Lower lobe of right lung (tissue), 2 donors: ENCODE measurements at regions not wholly inside any gene's neighbourhood (a gene's known extent, or its start where the extent isn't known, plus 50 kb on each side); places are given as distances from the start of the nearest gene placed in this dataset.
"Not testable (repeated sequence)": the region's sequence is repeated elsewhere in the genome, so short reads cannot be mapped to it uniquely, and the experiment has no call there.

Experiments used
- ATAC-seq, 2 donors: fragments of 200-7000 bp; cut with Tn5 transposase; one replicate each; pipeline ENCODE4 v1.9.1; 2020 to 2022; ENCODE audit warnings: mild to moderate bottlenecking in 2 of 2, moderate library complexity in 2 of 2
- DNase-seq: peaks from one replicate; pipeline ENCODE4 v3.0.0-alpha.2; 2020
- H3K27ac ChIP-seq: fragments of 200-600 bp; one replicate; pipeline ENCODE4 v1.8.0; 2022
- H3K27me3 ChIP-seq: fragments of 200-600 bp; one replicate; pipeline ENCODE4 v1.8.0; 2022; ENCODE audit warnings: low read depth
- H3K36me3 ChIP-seq: fragments of 200-600 bp; one replicate; pipeline ENCODE4 v1.8.0; 2022; ENCODE audit warnings: mild to moderate bottlenecking
- H3K4me1 ChIP-seq: fragments of 200-600 bp; one replicate; pipeline ENCODE4 v1.8.0; 2022
- H3K4me3 ChIP-seq: fragments of 200-600 bp; one replicate; pipeline ENCODE4 v1.8.0; 2022; ENCODE audit warnings: mild to moderate bottlenecking
- H3K9me3 ChIP-seq: fragments of 200-600 bp; one replicate; pipeline ENCODE4 v1.8.0; 2022
- intact Hi-C: fragments of 100-400 bp; cut with DNase I; formaldehyde crosslinking; loops from one replicate; pipeline ENCODE4 v1.11.0; 2022
- TF ChIP-seq, protein P1 (sequence below): fragments of 200-600 bp; IDR thresholded peaks from one replicate; pipeline ENCODE4 v1.8.0; 2022; ENCODE audit warnings: antibody characterized with exemption, mild to moderate bottlenecking
- donor health status: DM: no; HTN: yes; CAD: no; lungs with severe emphysema.

DNA sequence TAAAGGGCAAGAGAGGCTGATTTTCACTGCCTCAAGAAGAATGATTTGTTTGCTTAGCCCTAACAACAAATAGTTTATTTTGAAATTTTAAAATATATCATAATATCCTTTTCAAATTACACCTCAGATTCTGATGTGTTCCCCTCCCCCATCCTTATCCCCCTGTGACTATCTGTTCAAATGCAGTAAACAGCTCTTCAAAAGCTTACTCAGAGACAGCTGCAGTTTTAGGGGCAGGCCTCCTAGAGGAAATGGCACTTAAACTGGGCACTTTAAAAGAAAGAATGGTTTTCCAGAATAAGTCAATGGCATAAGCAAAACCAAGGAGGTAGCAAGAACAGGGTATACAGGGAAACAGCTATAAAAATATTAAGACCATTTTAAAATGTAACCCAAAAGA lies 118.6 kb upstream of the UST start:
- TF ChIP-seq, protein P1, sequence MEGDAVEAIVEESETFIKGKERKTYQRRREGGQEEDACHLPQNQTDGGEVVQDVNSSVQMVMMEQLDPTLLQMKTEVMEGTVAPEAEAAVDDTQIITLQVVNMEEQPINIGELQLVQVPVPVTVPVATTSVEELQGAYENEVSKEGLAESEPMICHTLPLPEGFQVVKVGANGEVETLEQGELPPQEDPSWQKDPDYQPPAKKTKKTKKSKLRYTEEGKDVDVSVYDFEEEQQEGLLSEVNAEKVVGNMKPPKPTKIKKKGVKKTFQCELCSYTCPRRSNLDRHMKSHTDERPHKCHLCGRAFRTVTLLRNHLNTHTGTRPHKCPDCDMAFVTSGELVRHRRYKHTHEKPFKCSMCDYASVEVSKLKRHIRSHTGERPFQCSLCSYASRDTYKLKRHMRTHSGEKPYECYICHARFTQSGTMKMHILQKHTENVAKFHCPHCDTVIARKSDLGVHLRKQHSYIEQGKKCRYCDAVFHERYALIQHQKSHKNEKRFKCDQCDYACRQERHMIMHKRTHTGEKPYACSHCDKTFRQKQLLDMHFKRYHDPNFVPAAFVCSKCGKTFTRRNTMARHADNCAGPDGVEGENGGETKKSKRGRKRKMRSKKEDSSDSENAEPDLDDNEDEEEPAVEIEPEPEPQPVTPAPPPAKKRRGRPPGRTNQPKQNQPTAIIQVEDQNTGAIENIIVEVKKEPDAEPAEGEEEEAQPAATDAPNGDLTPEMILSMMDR = no peak
- Histone ChIP-seq H3K27ac (no peak overlapping the region), H3K4me3 (no peak overlapping the region), H3K36me3 (no peaks in the 10 kb centered on the region), H3K9me3 (no peaks in the 10 kb centered on the region), H3K4me1 (no peaks in the 10 kb centered on the region), H3K27me3 (peaks cover 4% of the 10 kb centered on the region)
- no peak for ATAC-seq
- intact Hi-C loops = no loop called here
- DNase-seq = no peak

DNA sequence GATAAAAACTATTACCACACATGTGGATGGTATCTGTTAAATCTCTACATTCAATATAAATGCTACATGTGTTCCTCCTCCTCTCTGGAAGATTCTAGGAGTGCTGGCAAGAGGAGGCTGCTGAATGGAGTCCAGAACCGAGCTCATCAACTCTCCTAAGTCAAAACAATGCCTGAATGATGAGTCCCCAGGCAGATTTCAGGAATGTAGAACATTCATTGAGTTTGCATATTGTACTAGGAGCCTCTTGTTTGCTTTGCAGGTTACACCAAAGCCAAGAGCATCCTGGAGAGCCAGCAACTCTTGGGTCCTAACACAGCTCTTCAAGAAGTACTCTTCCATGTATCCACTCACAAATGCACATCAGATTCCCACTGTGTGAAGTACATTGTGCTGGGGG lies 117.6 kb upstream of the UST start:
- Histone ChIP-seq H3K27ac (no peak overlapping the region), H3K9me3 (no peaks in the 10 kb centered on the region), H3K4me3 (no peak overlapping the region), H3K27me3 (peaks cover 4% of the 10 kb centered on the region), H3K4me1 (no peaks in the 10 kb centered on the region), H3K36me3 (no peaks in the 10 kb centered on the region)
- DNase-seq (no peak), ATAC-seq (no peak)
- intact Hi-C loops = no loop called here
- TF ChIP-seq, protein P1 = no peak

DNA sequence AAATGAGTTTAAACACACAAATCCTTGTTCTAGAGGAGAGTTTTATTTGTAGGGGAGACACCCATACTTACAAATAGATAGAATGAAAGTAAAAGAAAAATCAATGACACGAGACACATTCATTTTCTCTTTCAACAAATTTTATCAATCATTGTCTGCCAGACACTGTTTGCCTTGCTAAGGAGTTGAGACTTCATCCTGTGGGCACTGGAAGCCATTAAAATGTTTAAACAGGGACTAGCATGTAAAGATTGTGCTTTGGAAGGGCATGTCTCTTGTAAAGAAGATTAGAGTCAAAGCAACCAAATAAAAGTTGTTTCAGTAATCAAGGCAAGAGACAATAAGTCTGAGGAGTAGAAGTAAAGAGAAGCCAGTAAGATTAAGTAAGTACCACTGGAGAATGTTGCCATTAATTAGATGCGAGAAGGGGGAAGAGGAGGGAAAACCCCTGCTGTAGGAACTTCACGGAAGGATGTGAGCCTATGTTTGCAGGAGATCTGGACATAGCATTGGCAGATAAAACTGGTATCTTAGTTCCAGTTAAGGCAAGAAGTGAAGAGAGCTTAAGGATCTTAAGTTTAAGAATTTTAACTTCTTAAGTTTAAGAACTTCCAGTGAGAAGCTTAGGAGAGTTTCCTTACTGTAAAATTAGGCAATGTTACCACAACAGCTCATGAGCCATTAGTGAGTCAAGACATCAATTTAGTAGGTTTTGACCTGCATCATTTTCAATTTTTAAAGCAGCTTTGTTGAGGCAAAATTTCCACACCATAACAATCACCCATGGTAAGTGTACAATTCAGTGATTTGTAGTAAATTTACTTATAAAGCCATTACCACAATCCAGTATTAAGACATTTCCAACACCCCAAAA lies 117.0 kb upstream of the UST start:
- TF ChIP-seq, protein P1 = no peak
- H3K4me3 ChIP-seq = no peak overlapping the region
- DNase-seq = no peak
- no peaks in the 10 kb centered on the region for H3K9me3 ChIP-seq
- no peak overlapping the region for H3K27ac ChIP-seq
- intact Hi-C loops = no loop called here
- peaks cover 4% of the 10 kb centered on the region for H3K27me3 ChIP-seq
- H3K36me3 ChIP-seq = no peaks in the 10 kb centered on the region
- H3K4me1 ChIP-seq = no peaks in the 10 kb centered on the region
- peak in 1 of 2 donors; percentile 37 for ATAC-seq

DNA sequence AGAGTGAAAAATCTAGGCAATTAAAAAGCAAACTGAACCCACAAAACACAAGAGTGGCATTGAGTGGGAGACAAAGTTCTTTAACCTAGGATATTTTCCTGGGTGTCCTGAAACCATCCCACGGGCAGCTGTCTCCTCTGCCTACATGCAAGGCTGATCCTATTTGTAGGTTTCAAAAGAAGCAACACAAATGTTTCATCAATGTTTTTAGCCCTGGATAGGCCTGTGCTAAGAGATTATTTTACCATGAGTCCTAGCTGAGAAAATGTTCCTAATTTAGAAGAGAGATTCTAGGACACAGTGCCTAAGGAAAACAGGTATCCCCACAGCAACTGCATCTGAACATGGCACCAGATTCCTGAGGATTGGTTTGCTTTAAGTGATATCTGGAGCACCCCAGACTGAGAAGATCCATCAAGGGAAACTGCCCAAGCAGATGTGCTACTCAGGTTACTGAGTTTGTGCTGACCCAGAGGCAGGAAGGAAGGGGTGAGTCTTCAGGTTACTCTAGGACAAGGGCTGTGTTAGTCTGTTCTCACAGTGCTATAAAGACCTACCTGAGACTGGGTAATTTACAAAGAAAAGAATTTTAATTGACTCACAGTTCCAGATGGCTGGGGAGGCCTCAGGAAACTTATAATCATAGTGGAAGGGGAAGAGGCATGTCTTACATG lies 111.6 kb upstream of the UST start:
- DNase-seq = no peak
- TF ChIP-seq, protein P1 = no peak

DNA sequence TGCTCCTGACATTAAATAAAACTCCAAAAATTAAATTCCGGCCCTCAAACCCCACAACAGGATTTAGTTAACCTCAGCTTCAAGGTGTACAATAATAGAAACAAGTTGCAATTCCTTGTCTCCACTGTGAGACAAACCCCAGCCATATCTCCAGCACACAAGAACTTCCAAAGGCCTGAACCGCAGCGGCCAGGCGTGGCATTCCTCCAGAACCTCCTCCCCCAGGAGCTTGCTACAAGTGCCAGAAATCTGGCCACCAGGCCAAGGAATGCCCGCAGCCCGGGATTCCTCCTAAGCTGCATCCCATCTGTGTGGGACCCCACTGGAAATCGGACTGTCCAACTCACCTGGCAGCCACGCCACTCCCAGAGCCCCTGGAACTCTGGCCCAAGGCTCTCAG lies 105.0 kb upstream of the UST start:
- H3K27ac ChIP-seq, H3K36me3 ChIP-seq, DNase-seq, ATAC-seq, H3K4me1 ChIP-seq, H3K4me3 ChIP-seq, intact Hi-C loops, H3K27me3 ChIP-seq, H3K9me3 ChIP-seq: not testable (repeated sequence)

More for the DNA sequence above, 111.6 kb upstream of the UST start:
- Histone ChIP-seq H3K36me3 (no peaks in the 10 kb centered on the region), H3K4me1 (no peaks in the 10 kb centered on the region), H3K27ac (no peak overlapping the region), H3K9me3 (no peaks in the 10 kb centered on the region), H3K4me3 (no peak overlapping the region), H3K27me3 (peaks cover 4% of the 10 kb centered on the region)
- intact Hi-C loops = no loop called here
- ATAC-seq = no peak

DNA sequence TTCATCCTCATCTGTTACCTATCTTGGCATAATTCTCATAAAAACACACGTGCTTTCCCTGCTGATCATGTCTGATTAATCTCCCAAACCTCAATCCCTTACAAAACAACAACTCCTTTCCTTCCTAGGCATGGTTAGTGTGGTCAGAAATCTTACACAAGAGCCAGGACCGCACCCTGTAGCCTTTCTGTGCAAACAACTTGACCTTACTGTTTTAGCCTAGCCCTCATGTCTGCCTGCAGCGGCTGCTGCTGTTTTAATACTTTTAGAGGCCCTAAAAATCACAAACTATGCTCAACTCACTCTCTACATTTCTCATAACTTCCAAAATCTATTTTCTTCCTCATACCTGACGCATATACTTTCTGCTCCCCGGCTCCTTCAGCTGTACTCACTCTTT lies 103.6 kb upstream of the UST start:
- H3K4me3 ChIP-seq, H3K9me3 ChIP-seq, H3K27ac ChIP-seq, intact Hi-C loops, H3K27me3 ChIP-seq, ATAC-seq, H3K36me3 ChIP-seq, H3K4me1 ChIP-seq: not testable (repeated sequence)
- peak; percentile 52 for DNase-seq

DNA sequence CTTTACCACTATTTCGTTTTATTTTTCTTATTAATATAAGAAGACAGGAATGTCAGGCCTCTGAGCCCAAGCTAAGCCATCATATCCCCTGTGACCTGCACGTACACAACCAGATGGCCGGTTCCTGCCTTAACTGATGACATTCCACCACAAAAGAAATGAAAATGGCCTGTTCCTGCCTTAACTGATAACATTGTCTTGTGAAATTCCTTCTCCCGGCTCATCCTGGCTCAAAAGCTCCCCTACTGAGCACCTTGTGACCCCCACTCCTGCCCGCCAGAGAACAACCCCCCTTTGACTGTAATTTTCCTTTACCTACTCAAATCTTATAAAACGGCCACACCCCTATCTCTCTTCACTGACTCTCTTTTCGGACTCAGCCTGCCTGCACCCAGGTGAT lies 101.8 kb upstream of the UST start:
- H3K36me3 ChIP-seq, ATAC-seq, DNase-seq, H3K27me3 ChIP-seq, H3K9me3 ChIP-seq, H3K4me3 ChIP-seq, H3K27ac ChIP-seq, intact Hi-C loops: not testable (repeated sequence)
- peaks cover 13% of the 10 kb centered on the region for H3K4me1 ChIP-seq
